T-helper 1 cell treated with Interleukin-12 subunit alpha and Interleukin-12 subunit beta and Interleukin-4 antibody, amounts not matched to agents 30 μg/mL and 1 μg/mL, for 36 hours (primary cell): ENCODE measurements at regions not wholly inside any gene's neighbourhood (a gene's known extent, or its start where the extent isn't known, plus 50 kb on each side); places are given as distances from the start of the nearest gene placed in this dataset.
A peak's percentile ranks its signal among the peaks of the same experiment; 100 is the strongest.
"Not testable (repeated sequence)": the region's sequence is repeated elsewhere in the genome, so short reads cannot be mapped to it uniquely, and the experiment has no call there.

ENCODE experiments used
- H3K27ac Mint-ChIP-seq: one replicate; pipeline ENCODE4 v1.8.0; 2021; ENCODE audit warnings: mild to moderate bottlenecking, mixed read lengths
- H3K27me3 Mint-ChIP-seq: one replicate; pipeline ENCODE4 v1.8.0; 2021; ENCODE audit warnings: low read depth, mixed read lengths
- H3K36me3 Mint-ChIP-seq: one replicate; pipeline ENCODE4 v1.8.0; 2021; ENCODE audit warnings: low read depth, mixed read lengths
- H3K4me1 Mint-ChIP-seq: one replicate; pipeline ENCODE4 v1.8.0; 2021; ENCODE audit warnings: low read depth, mixed read lengths
- H3K4me3 Mint-ChIP-seq: one replicate; pipeline ENCODE4 v1.8.0; 2021; ENCODE audit warnings: mild to moderate bottlenecking, moderate library complexity, mixed read lengths
- H3K9me3 Mint-ChIP-seq: one replicate; pipeline ENCODE4 v1.8.0; 2021; ENCODE audit warnings: mixed read lengths

DNA sequence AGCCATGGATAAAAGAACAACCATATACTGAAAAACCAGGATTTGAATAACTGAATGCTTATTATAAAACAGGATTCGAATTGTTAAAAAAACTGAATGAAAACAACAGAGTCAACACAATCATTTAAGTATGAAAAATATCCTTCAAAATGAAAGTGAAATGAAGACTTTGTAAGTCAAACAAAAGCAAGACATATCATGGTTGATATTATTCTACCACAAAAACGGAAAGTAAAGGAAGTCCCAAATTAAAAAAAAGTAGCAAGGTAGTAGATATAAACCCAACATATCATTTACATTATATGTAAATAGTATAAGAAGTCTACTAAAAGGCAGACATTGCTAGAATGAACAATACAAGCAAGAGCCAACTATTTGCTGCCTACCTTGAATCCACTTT is 63.1 kb upstream of the POTEC start:
- peaks cover 18% of the 10 kb centered on the region for H3K4me1 Mint-ChIP-seq
- H3K27me3 Mint-ChIP-seq, H3K27ac Mint-ChIP-seq, H3K9me3 Mint-ChIP-seq, H3K36me3 Mint-ChIP-seq: not testable (repeated sequence)
- peak overlapping the region; percentile 17 for H3K4me3 Mint-ChIP-seq

DNA sequence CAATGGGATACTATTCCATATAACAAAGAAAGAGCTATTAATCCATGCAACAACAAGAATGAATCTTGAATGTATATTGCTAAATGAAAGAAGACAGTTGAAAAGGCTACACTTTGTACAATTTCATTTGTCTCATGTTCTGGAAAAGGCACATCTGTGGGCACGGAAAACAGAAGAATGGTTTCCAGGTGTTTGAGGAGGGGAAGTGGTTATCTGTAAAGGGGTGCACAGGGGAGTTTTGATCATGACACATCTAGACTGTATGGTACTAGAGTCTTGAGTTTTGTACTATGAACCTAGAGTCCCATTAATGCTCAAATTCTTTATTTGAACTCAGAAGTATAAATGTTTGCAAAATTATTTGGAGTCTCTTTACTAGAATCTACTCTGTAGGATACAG is 64.0 kb upstream of the POTEC start:
- H3K4me3 Mint-ChIP-seq, H3K27me3 Mint-ChIP-seq, H3K36me3 Mint-ChIP-seq, H3K27ac Mint-ChIP-seq, H3K9me3 Mint-ChIP-seq: not testable (repeated sequence)
- peaks cover 21% of the 10 kb centered on the region for H3K4me1 Mint-ChIP-seq

DNA sequence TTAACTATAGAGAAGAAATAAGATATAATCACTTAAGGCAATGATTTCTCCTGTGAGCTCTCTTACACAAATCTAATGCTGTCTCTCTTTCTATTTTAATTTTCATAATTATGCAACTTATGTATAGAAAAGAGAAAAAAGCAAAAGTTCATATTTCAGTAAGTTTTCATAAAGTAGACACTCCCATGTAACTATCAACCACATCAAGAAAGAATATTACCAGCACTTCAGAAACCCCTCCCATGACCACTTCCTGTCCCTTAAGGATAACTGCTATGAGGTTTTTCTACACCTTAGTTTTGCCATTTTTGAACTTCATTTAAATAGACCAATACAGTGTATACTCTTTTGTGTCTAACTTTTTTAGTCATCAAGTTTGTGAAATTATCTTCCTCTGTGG is 69.0 kb upstream of the POTEC start:
- not testable (repeated sequence) for H3K9me3 Mint-ChIP-seq, H3K27me3 Mint-ChIP-seq, H3K36me3 Mint-ChIP-seq
- Mint-ChIP-seq H3K4me3 (peak overlapping the region; percentile 21), H3K4me1 (peaks cover 12% of the 10 kb centered on the region), H3K27ac (peak overlapping the region; percentile 68)

DNA sequence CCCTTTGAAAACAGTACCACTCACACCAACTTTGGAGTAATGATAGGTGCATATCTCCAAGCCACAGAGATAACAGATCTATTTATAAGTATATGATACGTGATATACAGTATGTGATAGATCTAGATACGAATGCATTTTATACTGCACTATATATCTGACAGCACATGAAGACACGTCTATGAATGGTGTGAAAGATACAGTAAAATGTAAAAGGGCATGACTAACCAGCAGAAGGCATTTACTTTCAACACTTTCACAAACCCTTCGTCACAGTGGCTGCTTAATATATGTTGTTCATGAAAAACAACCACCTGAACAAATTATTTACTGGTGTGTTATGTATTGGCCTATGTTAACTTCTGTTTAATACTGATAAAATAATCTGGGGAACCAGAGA is 71.1 kb upstream of the POTEC start:
- Mint-ChIP-seq H3K4me1 (peaks cover 12% of the 10 kb centered on the region), H3K9me3 (peaks cover 23% of the 10 kb centered on the region)
- H3K36me3 Mint-ChIP-seq, H3K27ac Mint-ChIP-seq, H3K27me3 Mint-ChIP-seq, H3K4me3 Mint-ChIP-seq: not testable (repeated sequence)

DNA sequence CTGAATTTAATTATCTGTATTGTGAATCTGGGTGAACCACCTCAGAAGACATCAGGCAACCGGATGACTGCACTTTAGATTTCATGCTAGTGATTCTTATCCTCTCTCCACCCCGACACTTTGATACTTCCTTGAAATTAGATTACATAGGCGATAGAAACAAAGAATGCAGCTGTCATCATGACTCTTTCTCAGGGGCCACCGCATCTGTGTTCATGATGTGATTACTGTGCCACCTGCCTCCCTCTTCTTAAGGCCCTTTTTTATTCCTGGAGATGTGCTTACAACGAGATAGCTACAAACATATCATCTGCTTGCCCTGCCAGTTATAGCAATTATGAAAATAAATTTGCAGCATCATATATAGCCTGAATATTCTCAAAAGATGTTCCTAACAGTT is 83.9 kb upstream of the POTEC start:
- H3K4me3 Mint-ChIP-seq, H3K27me3 Mint-ChIP-seq, H3K27ac Mint-ChIP-seq, H3K4me1 Mint-ChIP-seq, H3K36me3 Mint-ChIP-seq, H3K9me3 Mint-ChIP-seq: not testable (repeated sequence)

DNA sequence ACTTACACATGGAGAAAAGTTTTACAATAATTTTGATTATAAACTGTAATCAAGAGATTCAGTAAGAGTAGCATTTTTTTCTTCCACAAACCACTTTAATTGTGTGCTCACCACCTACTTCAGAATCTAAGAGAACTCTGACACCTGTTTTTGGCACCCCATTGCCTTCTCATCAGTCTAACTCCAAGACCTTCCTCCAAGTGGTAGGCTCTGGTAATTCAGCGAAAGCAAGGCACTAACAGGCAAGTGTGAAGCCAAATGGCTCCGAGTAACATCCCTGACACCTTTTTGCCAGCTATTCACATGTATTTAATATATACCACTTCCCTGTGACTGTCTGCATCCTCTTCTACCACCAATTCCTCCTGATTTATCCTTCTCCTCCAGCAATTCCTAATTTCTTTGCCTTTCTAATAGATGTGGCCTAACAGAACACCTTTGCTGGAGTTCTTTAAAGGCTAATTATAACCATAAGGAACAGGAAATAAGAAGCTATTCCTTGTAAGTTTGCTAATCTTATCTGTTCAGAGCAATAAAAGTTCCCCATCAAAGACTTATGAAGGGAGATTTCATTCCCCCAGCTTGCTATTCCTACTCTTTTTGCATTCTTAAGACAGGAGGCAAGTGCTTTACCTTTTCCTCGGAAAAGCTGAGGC is 85.1 kb upstream of the POTEC start:
- H3K27ac Mint-ChIP-seq, H3K36me3 Mint-ChIP-seq, H3K4me1 Mint-ChIP-seq, H3K27me3 Mint-ChIP-seq, H3K4me3 Mint-ChIP-seq, H3K9me3 Mint-ChIP-seq: not testable (repeated sequence)

DNA sequence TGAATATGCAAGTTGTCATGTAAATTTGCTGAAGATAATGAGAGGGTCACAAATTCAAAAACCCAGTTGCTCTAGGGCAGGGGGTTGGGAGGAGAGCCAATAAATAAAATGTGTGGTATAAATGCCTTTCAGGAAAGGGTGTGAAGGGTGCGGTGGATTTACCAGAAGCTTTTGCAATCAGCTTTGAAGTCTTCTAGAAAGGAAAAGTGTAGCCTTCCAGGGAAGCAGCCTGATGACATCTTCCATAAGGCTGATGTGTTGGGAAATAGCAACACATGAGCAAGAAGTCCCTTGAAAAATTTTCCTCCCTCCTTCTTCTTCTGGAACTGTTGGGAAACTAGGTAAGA is 85.6 kb upstream of the POTEC start:
- not testable (repeated sequence) for H3K27me3 Mint-ChIP-seq, H3K27ac Mint-ChIP-seq, H3K4me1 Mint-ChIP-seq, H3K4me3 Mint-ChIP-seq, H3K9me3 Mint-ChIP-seq, H3K36me3 Mint-ChIP-seq

DNA sequence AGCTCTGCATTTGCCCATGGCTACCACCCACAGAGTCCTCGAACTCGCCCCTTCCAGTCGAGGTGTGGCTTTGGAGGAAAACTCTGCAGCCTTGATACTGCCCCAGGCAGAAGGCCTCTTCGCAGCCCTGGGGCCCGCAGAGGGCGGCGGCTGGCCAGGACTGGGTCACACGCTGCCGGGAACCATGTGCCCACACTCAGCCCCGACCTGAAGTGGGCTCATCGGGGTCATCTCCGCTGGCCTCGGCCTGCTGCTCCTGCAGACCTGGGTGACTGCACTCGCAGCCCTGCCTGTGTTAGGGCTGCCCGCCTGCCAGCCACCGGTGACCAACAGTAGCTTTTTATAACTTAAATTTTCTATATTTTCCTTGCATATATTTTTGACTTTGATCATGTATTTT is 89.6 kb upstream of the POTEC start:
- H3K9me3 Mint-ChIP-seq, H3K36me3 Mint-ChIP-seq, H3K4me3 Mint-ChIP-seq, H3K4me1 Mint-ChIP-seq, H3K27me3 Mint-ChIP-seq, H3K27ac Mint-ChIP-seq: not testable (repeated sequence)

DNA sequence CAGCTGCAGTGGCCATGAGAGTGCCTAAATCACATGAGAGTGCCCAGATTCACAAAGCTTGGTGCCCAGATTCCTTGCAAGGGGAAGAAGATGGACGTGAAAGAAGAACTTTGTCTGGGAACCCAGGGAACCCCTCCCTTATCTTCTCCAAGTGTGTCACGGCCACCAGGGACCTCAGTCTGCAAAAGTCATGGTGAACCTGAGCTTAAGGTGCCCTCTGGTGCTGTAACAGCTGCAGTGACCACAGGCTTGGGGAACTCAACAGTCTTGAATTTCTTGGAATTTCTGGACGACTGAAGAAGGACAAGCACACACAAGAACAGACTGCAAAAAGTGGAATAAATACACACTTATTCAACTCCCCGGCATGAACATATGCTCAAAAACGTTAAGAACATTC is 94.6 kb upstream of the POTEC start:
- not testable (repeated sequence) for H3K36me3 Mint-ChIP-seq, H3K27me3 Mint-ChIP-seq, H3K4me1 Mint-ChIP-seq, H3K27ac Mint-ChIP-seq, H3K4me3 Mint-ChIP-seq
- peaks cover 16% of the 10 kb centered on the region for H3K9me3 Mint-ChIP-seq

DNA sequence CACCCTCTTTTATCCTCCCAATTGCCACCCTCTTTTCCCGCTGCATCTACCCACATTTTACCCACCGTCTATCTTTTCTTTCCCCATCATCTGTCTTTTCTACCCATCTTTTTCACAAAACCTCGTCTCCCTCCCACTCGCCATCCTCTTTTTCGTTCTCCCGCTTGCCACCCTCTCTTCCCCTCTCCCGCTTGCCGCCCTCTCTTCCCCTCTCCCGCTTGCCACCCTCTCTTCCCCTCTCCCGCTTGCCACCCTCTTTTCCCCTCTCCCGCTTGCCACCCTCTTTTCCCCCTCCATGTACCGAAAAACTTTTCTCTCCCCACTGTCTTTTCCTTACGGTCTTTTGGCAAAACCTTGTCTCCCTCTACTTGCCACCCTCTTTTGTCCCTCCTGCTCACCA is 97.7 kb upstream of the POTEC start:
- H3K4me1 Mint-ChIP-seq, H3K27ac Mint-ChIP-seq, H3K27me3 Mint-ChIP-seq, H3K36me3 Mint-ChIP-seq, H3K4me3 Mint-ChIP-seq: not testable (repeated sequence)
- H3K9me3 Mint-ChIP-seq, result peaks cover 16% of the 10 kb centered on the region

DNA sequence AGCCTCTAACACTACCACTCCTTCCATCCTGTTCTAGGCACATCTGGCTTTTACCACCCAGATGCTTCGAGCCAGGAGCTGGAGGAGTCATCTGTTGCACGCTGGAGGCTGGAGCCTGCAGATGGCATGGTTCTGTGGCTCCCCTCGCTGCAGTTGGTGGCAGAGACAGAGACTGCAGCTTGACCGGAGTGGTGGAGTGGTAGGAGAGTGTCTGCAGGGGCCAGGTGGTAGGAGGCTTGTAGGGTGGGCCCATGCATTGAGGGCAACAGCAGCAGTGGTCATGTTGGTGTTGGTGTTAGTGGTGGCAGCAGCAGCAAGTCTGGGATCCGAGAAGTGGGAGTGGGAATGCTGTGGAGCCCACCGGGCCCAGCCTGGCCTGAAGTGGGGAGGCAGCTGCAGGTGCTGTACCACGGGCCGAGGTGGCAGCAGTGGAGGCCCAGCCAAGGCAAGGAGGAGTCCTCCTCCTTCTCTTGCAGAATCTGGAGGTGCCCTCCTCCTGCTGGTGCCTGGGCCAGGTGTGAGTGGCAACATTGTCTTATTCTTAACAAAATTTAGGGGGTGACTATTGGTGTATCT is 100.4 kb upstream of the POTEC start:
- H3K4me3 Mint-ChIP-seq, H3K36me3 Mint-ChIP-seq, H3K27ac Mint-ChIP-seq, H3K27me3 Mint-ChIP-seq, H3K4me1 Mint-ChIP-seq: not testable (repeated sequence)
- peaks cover 11% of the 10 kb centered on the region for H3K9me3 Mint-ChIP-seq

DNA sequence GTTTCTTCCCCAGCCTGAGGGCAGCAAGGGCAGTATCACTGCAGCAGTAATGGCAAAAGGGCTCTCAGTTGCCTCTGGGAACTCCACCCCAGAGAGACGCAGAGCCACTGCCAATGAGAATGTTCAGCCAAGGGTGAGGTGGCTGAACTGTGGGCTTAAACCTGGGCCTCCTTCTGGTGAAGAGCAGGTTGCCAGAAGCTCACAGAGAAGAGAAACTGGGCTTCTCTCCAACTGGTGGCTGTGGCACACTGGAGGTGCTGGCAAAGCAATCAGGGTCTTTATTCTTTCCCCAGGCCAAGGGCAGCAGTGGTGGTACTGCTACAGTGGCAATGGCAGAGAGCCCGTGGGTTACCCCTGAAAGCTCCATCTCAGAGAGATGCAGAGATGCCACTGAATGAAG is 54.9 kb upstream of the ANKRD30B start:
- not testable (repeated sequence) for H3K27ac Mint-ChIP-seq, H3K9me3 Mint-ChIP-seq, H3K36me3 Mint-ChIP-seq, H3K4me3 Mint-ChIP-seq, H3K27me3 Mint-ChIP-seq, H3K4me1 Mint-ChIP-seq

DNA sequence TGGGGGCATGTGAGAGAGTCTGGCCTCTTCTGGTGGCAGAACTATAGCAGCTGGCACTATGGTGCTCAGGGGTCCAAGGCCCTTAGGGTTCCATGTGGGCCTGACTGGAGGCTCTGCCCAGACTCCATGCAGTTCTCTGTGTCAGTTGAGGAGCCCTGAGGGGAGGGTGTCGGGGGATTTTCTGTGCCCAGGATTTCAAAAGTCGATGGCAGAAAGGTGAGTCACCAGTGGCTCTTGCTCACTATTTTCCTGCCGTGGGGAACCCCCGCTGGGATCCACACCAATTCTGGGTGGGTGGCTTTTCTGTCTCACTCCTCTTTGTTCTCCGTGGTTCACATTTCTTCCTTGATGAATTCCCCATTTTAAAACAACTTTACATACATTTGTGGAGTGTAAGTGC is 54.1 kb upstream of the ANKRD30B start:
- not testable (repeated sequence) for H3K27me3 Mint-ChIP-seq, H3K4me3 Mint-ChIP-seq, H3K9me3 Mint-ChIP-seq, H3K27ac Mint-ChIP-seq, H3K36me3 Mint-ChIP-seq, H3K4me1 Mint-ChIP-seq

DNA sequence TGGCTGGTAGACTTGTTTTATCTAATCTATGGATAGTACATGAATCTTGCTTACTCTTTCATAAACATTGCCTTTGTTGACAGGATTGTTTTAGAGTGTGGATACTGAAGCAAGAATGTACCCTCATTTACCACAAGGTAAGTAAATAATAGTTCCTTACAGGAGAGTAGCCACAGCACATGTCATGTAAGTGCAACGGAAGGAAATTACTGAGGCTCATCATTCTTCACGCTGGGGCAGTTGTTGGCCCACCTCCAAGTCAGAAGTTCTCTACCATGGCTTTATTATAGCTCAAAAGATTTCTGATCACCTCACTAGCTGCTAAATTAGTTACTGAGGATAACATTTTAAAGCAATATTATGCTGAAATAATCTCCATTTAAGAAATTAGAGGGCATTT is 50.0 kb upstream of the ANKRD30B start:
- H3K36me3 Mint-ChIP-seq, H3K4me1 Mint-ChIP-seq, H3K27ac Mint-ChIP-seq, H3K9me3 Mint-ChIP-seq, H3K4me3 Mint-ChIP-seq, H3K27me3 Mint-ChIP-seq: not testable (repeated sequence)
